ENCODE measurements at regions not wholly inside any gene's neighbourhood (a gene's known extent, or its start where the extent isn't known, plus 50 kb on each side); places are given as distances from the start of the nearest gene placed in this dataset.

DNA sequence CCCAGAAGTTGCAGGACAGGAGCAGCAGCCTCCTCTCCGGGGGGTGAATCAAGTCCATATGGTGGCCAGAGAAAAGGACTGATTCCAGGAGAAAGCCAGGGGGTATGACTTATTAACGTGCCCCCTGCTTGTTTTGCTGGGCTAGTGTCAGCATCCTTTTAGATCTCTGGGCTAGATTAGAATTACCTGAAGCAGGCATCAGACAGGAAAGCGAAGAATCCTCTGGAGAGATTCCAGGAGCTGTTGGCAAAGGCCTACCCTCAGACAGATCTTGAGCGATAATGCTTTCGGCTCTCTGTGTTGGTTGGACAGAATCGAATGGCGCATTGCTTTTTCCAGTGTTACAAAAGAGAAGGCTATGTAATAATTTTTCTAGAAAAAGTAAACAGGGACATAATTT lies 164.0 kb upstream of the GLI3 start:
- Histone ChIP-seq H3K27me3 (ENCODE audit: control insufficient read depth in 5 of 5, insufficient read depth in 4 of 5, low read length in 5 of 5) (no peaks in the 10 kb centered on the region), H3K9ac (ENCODE audit: low read length in 5 of 5) (no peak overlapping the region), H3K27ac (ENCODE audit: low read depth, low read length) (no peak overlapping the region), H3K4me3 (ENCODE audit: low read depth in 1 of 5, low read length in 5 of 5) (no peak overlapping the region), H3K4me1 (ENCODE audit: control insufficient read depth in 5 of 5, insufficient read depth in 5 of 5, low read length in 5 of 5) (no peaks in the 10 kb centered on the region), H3K36me3 (ENCODE audit: control insufficient read depth in 5 of 5, insufficient read depth in 5 of 5, low read length in 5 of 5) (no peaks in the 10 kb centered on the region), H3K9me3 (ENCODE audit: control insufficient read depth in 5 of 5, low read length in 5 of 5) (no peaks in the 10 kb centered on the region)

DNA sequence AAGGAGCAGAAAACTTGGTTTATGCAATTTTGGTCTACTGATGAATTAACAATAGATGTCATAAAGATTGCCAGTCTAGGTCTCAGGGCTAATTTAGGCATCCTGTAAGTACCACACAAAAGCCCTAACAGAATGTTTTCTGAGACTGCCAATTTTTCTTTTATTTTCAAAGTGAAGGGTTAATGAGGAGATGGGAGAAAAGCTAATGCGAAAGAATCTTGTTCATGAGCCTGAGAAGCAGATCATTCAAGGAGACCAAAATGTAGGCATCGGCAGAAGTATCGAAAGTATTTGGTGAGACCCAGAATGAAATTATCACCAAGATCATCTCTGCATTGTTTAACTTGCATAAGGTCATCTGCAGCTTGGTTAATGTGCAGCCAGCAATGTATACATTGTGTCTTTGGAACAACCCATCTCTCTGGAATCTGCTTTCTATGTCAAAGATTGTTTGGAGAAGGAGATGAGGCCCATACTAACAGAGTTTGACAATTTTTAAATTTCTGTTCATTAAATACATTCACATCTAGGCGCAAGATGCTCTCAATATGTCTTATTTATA lies 163.3 kb upstream of the GLI3 start:
- Histone ChIP-seq H3K27ac (ENCODE audit: low read depth, low read length) (no peak overlapping the region), H3K4me1 (ENCODE audit: control insufficient read depth in 5 of 5, insufficient read depth in 5 of 5, low read length in 5 of 5) (no peaks in the 10 kb centered on the region), H3K4me3 (ENCODE audit: low read depth in 1 of 5, low read length in 5 of 5) (no peak overlapping the region), H3K9me3 (ENCODE audit: control insufficient read depth in 5 of 5, low read length in 5 of 5) (no peaks in the 10 kb centered on the region), H3K27me3 (ENCODE audit: control insufficient read depth in 5 of 5, insufficient read depth in 4 of 5, low read length in 5 of 5) (no peaks in the 10 kb centered on the region), H3K9ac (ENCODE audit: low read length in 5 of 5) (no peak overlapping the region), H3K36me3 (ENCODE audit: control insufficient read depth in 5 of 5, insufficient read depth in 5 of 5, low read length in 5 of 5) (no peaks in the 10 kb centered on the region)

DNA sequence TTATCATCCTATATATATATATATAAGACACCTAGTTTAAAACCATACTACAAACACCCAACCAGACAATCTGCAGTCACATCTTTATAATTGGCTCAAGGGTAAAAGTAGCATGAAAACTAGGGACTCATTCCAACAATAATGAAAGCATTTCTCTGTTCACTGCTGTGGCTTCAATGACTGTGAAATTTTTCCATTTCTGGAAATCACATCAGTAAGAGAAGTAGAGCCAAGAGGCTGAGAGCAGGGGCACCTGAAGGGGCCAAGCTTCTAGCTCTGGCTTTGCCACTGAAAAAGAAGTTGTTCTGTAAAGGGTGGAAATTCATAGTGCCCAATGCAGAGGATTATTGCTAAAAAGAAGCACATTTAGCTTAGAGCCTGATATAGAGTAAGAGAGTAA lies 158.6 kb upstream of the GLI3 start:
- Histone ChIP-seq H3K9me3 (ENCODE audit: control insufficient read depth in 5 of 5, low read length in 5 of 5) (no peaks in the 10 kb centered on the region), H3K4me3 (ENCODE audit: low read depth in 1 of 5, low read length in 5 of 5) (no peak overlapping the region), H3K4me1 (ENCODE audit: control insufficient read depth in 5 of 5, insufficient read depth in 5 of 5, low read length in 5 of 5) (no peaks in the 10 kb centered on the region), H3K9ac (ENCODE audit: low read length in 5 of 5) (no peak overlapping the region), H3K27me3 (ENCODE audit: control insufficient read depth in 5 of 5, insufficient read depth in 4 of 5, low read length in 5 of 5) (no peaks in the 10 kb centered on the region), H3K36me3 (ENCODE audit: control insufficient read depth in 5 of 5, insufficient read depth in 5 of 5, low read length in 5 of 5) (no peaks in the 10 kb centered on the region), H3K27ac (ENCODE audit: low read depth, low read length) (no peak overlapping the region)

DNA sequence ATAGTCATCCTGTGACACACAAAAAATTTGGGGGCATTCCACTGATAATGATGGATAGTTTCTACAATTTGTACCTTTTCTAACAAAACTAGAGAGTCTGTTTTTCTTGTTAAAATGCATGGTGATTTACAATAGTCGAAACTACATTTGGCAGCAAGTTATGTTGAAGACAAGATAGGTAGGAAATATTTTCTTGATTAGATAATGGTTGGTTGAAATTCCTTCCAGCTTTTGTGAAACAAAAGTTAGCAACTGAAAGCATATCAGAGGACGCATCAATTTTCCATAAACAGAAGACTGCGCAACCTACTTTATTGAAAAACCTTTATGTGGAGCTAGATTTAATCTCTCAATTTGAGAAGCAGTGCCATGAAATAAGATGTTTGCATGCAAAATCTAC lies 155.8 kb upstream of the GLI3 start:
- H3K9me3 ChIP-seq (ENCODE audit: control insufficient read depth in 5 of 5, low read length in 5 of 5), result no peaks in the 10 kb centered on the region
- H3K27ac ChIP-seq (ENCODE audit: low read depth, low read length), result no peak overlapping the region
- H3K4me3 ChIP-seq (ENCODE audit: low read depth in 1 of 5, low read length in 5 of 5), result no peak overlapping the region
- H3K9ac ChIP-seq (ENCODE audit: low read length in 5 of 5), result no peak overlapping the region
- no peaks in the 10 kb centered on the region for H3K36me3 ChIP-seq (ENCODE audit: control insufficient read depth in 5 of 5, insufficient read depth in 5 of 5, low read length in 5 of 5)
- H3K27me3 ChIP-seq (ENCODE audit: control insufficient read depth in 5 of 5, insufficient read depth in 4 of 5, low read length in 5 of 5), result no peaks in the 10 kb centered on the region
- H3K4me1 ChIP-seq (ENCODE audit: control insufficient read depth in 5 of 5, insufficient read depth in 5 of 5, low read length in 5 of 5), result no peaks in the 10 kb centered on the region

DNA sequence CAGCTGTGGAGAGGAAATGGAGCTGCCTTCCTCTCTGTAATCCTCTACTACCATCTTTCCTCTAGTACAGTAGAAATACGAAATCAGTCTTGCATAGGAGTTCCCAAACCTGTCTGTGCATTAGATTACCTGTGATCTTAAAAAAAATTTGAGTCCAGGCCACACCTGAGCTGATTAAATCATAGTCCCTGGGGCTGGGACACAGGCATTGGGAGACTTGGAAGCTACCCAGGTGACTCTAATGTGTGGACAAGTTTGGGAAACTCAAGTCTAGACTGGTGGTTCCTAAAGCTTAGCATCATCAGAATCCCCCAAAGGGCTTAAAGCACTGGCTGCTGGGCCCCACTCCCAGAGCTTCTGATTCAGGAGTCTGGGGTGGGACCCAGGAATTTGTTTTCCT lies 152.7 kb upstream of the GLI3 start:
- Histone ChIP-seq H3K9me3 (ENCODE audit: control insufficient read depth in 5 of 5, low read length in 5 of 5) (no peaks in the 10 kb centered on the region), H3K27me3 (ENCODE audit: control insufficient read depth in 5 of 5, insufficient read depth in 4 of 5, low read length in 5 of 5) (no peaks in the 10 kb centered on the region), H3K4me1 (ENCODE audit: control insufficient read depth in 5 of 5, insufficient read depth in 5 of 5, low read length in 5 of 5) (no peaks in the 10 kb centered on the region), H3K4me3 (ENCODE audit: low read depth in 1 of 5, low read length in 5 of 5) (no peak overlapping the region), H3K9ac (ENCODE audit: low read length in 5 of 5) (no peak overlapping the region), H3K27ac (ENCODE audit: low read depth, low read length) (no peak overlapping the region), H3K36me3 (ENCODE audit: control insufficient read depth in 5 of 5, insufficient read depth in 5 of 5, low read length in 5 of 5) (no peaks in the 10 kb centered on the region)

DNA sequence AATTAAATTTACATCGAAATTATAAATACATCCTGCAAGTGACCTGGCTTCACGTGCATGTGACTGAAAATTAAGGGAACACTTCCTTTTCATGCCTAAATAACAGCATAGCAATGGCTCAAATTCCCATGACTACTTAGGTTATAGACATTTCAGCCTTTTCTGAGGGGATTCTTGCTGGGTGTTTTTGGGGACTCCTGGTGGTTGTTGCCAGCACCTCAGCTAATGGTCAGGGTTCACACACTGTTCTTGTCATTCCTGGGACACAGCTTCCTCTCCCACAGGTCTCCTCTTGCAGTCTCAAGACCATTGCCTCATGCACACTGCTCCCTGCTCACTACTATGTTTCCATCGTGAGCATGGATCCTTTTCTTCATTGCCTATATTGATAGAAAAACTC lies 148.9 kb upstream of the GLI3 start:
- Histone ChIP-seq H3K36me3 (ENCODE audit: control insufficient read depth in 5 of 5, insufficient read depth in 5 of 5, low read length in 5 of 5) (no peaks in the 10 kb centered on the region), H3K9me3 (ENCODE audit: control insufficient read depth in 5 of 5, low read length in 5 of 5) (no peaks in the 10 kb centered on the region), H3K27ac (ENCODE audit: low read depth, low read length) (no peak overlapping the region), H3K4me1 (ENCODE audit: control insufficient read depth in 5 of 5, insufficient read depth in 5 of 5, low read length in 5 of 5) (no peaks in the 10 kb centered on the region), H3K4me3 (ENCODE audit: low read depth in 1 of 5, low read length in 5 of 5) (no peak overlapping the region), H3K9ac (ENCODE audit: low read length in 5 of 5) (no peak overlapping the region), H3K27me3 (ENCODE audit: control insufficient read depth in 5 of 5, insufficient read depth in 4 of 5, low read length in 5 of 5) (no peaks in the 10 kb centered on the region)

DNA sequence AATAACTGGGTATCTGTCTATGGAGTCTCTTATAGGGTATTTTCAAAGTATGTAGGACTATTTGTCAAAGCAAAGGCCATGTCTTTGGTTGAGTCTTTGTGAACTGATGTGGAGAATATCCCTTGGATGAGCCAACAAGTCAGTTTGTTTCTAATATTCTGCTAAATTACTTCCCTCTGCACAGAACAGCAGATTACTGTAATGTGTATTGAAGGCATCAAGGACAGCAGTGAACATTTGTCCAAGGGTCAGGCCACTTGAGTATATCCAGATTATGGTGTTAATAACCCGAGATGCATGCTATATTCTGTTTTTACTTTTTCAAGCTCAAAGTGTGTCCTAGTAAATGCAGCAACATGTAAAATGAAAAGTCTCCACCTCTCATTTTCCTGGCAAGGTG lies 144.2 kb upstream of the GLI3 start:
- Histone ChIP-seq H3K4me1 (ENCODE audit: control insufficient read depth in 5 of 5, insufficient read depth in 5 of 5, low read length in 5 of 5) (peaks cover 0 to 4% (median 0%) of the 10 kb centered on the region in 5 donors), H3K9ac (ENCODE audit: low read length in 5 of 5) (no peak overlapping the region), H3K4me3 (ENCODE audit: low read depth in 1 of 5, low read length in 5 of 5) (no peak overlapping the region), H3K27ac (ENCODE audit: low read depth, low read length) (no peak overlapping the region), H3K27me3 (ENCODE audit: control insufficient read depth in 5 of 5, insufficient read depth in 4 of 5, low read length in 5 of 5) (no peaks in the 10 kb centered on the region), H3K36me3 (ENCODE audit: control insufficient read depth in 5 of 5, insufficient read depth in 5 of 5, low read length in 5 of 5) (no peaks in the 10 kb centered on the region), H3K9me3 (ENCODE audit: control insufficient read depth in 5 of 5, low read length in 5 of 5) (no peaks in the 10 kb centered on the region)

DNA sequence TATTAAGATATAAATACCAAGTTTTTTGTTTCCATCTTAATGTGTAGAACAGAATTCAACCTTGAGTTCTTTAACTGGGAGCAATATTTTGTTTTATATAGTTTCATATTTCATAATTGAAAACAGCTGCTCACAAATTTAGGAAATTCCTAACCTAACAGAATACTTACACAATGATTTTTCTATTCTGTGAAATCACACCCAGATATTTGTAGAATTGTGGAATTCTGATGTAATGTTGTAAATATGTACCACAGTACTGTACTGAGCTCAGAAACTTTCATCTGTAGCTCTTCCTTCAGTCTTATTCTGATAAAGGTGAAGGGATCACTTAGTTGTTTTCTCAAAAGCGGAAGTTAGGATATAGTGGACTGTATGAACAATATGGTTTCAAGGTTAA lies 143.4 kb upstream of the GLI3 start:
- H3K27ac ChIP-seq (ENCODE audit: low read depth, low read length), result no peak overlapping the region
- H3K9me3 ChIP-seq (ENCODE audit: control insufficient read depth in 5 of 5, low read length in 5 of 5), result no peaks in the 10 kb centered on the region
- no peak overlapping the region for H3K9ac ChIP-seq (ENCODE audit: low read length in 5 of 5)
- H3K4me1 ChIP-seq (ENCODE audit: control insufficient read depth in 5 of 5, insufficient read depth in 5 of 5, low read length in 5 of 5), result peaks cover 0 to 4% (median 0%) of the 10 kb centered on the region in 5 donors
- no peaks in the 10 kb centered on the region for H3K36me3 ChIP-seq (ENCODE audit: control insufficient read depth in 5 of 5, insufficient read depth in 5 of 5, low read length in 5 of 5)
- H3K4me3 ChIP-seq (ENCODE audit: low read depth in 1 of 5, low read length in 5 of 5), result no peak overlapping the region
- H3K27me3 ChIP-seq (ENCODE audit: control insufficient read depth in 5 of 5, insufficient read depth in 4 of 5, low read length in 5 of 5), result no peaks in the 10 kb centered on the region

DNA sequence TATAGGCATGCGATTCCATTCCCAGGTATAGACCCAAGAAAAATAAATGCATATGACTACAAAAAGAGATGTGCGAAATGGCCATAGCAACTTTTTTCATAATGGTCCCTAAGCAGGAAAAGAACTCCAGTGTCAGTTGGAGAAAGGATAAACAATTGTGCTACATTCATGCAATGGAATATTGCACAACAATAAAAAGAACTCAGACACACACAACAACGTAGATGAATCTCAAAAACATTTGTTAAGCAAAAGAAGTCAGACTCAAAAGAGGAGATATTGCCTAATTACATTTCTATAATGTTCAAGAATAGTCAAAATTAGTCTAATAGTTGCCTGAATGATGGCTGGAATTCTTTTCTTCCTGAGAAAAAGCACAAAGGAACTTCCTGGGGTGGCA lies 141.1 kb upstream of the GLI3 start:
- Histone ChIP-seq H3K27ac (ENCODE audit: low read depth, low read length) (no peak overlapping the region), H3K9ac (ENCODE audit: low read length in 5 of 5) (no peak overlapping the region)

DNA sequence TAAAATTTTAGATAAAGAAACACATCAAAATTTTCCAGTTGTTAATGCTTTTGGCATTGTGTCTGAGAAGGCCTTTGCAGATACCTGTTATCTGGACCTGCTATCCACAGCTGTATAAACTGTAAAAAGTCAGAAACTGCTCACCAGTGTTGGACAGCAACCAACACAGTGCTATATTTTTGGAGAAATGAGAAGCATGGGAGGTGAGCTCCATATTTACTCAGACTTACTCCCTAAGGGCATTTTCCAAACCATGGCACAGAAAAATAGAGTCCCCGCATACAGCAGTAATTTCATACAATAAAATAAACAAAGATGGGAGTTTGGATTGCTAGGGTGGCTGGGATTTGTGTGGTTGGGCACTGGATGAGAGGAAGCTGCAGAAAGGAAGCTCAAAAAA lies 136.3 kb upstream of the GLI3 start:
- Histone ChIP-seq H3K9me3 (ENCODE audit: control insufficient read depth in 5 of 5, low read length in 5 of 5) (no peaks in the 10 kb centered on the region), H3K4me1 (ENCODE audit: control insufficient read depth in 5 of 5, insufficient read depth in 5 of 5, low read length in 5 of 5) (no peaks in the 10 kb centered on the region), H3K27me3 (ENCODE audit: control insufficient read depth in 5 of 5, insufficient read depth in 4 of 5, low read length in 5 of 5) (no peaks in the 10 kb centered on the region), H3K27ac (ENCODE audit: low read depth, low read length) (no peak overlapping the region), H3K36me3 (ENCODE audit: control insufficient read depth in 5 of 5, insufficient read depth in 5 of 5, low read length in 5 of 5) (no peaks in the 10 kb centered on the region), H3K9ac (ENCODE audit: low read length in 5 of 5) (no peak overlapping the region), H3K4me3 (ENCODE audit: low read depth in 1 of 5, low read length in 5 of 5) (no peak overlapping the region)

More for the DNA sequence above, 141.1 kb upstream of the GLI3 start:
- H3K36me3 ChIP-seq (ENCODE audit: control insufficient read depth in 5 of 5, insufficient read depth in 5 of 5, low read length in 5 of 5), result no peaks in the 10 kb centered on the region
- H3K27me3 ChIP-seq (ENCODE audit: control insufficient read depth in 5 of 5, insufficient read depth in 4 of 5, low read length in 5 of 5), result no peaks in the 10 kb centered on the region
- H3K4me3 ChIP-seq (ENCODE audit: low read depth in 1 of 5, low read length in 5 of 5), result no peak overlapping the region
- no peaks in the 10 kb centered on the region for H3K9me3 ChIP-seq (ENCODE audit: control insufficient read depth in 5 of 5, low read length in 5 of 5)
- H3K4me1 ChIP-seq (ENCODE audit: control insufficient read depth in 5 of 5, insufficient read depth in 5 of 5, low read length in 5 of 5), result peaks cover 0 to 4% (median 0%) of the 10 kb centered on the region in 5 donors

DNA sequence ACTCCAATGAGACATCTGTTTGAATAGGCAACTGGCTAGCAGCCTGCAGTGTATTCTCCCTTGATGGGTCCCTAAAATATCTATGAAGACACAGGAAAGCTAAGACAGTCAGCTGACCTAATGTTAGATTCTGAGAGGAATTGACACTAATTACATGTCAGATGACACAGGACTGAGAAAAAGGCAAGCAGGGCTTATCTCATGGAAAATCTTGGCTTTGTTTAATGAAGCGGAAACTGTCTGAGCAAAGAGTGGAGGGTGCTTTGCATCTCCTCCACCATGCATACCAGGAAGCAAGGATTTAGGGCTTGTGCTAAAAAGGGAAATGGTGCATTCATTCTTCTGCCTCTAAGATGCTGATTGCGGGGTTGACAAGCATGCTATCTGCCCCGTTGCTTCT lies 135.5 kb upstream of the GLI3 start:
- Histone ChIP-seq H3K4me1 (ENCODE audit: control insufficient read depth in 5 of 5, insufficient read depth in 5 of 5, low read length in 5 of 5) (no peaks in the 10 kb centered on the region), H3K9me3 (ENCODE audit: control insufficient read depth in 5 of 5, low read length in 5 of 5) (no peaks in the 10 kb centered on the region), H3K4me3 (ENCODE audit: low read depth in 1 of 5, low read length in 5 of 5) (no peak overlapping the region), H3K27ac (ENCODE audit: low read depth, low read length) (no peak overlapping the region), H3K9ac (ENCODE audit: low read length in 5 of 5) (no peak overlapping the region), H3K36me3 (ENCODE audit: control insufficient read depth in 5 of 5, insufficient read depth in 5 of 5, low read length in 5 of 5) (no peaks in the 10 kb centered on the region), H3K27me3 (ENCODE audit: control insufficient read depth in 5 of 5, insufficient read depth in 4 of 5, low read length in 5 of 5) (no peaks in the 10 kb centered on the region)
